HG02610 (cell line): ENCODE measurements at regions not wholly inside any gene's neighbourhood (a gene's known extent, or its start where the extent isn't known, plus 50 kb on each side); places are given as distances from the start of the nearest gene placed in this dataset.
A peak's percentile ranks its signal among the peaks of the same experiment; 100 is the strongest.
"Not testable (repeated sequence)": the region's sequence is repeated elsewhere in the genome, so short reads cannot be mapped to it uniquely, and the experiment has no call there.

Source experiments
- ATAC-seq: cut with Tn5 transposase; IDR thresholded peaks from one replicate; pipeline ENCODE4 v1.9.1; 2021; ENCODE audit warnings: mild to moderate bottlenecking, moderate library complexity; ENCODE audit not compliant: unreplicated experiment

GRCh38 chr6:16834242-16834641 lies 73.0 kb upstream of the ATXN1 start:
- no peak for ATAC-seq

GRCh38 chr6:16832721-16833120 lies 71.5 kb upstream of the ATXN1 start:
- ATAC-seq: no peak

GRCh38 chr6:16832043-16832567 lies 70.8 kb upstream of the ATXN1 start:
- ATAC-seq: no peak

GRCh38 chr6:16831136-16831535 lies 69.9 kb upstream of the ATXN1 start:
- ATAC-seq: no peak

- no peak for ATAC-seq
Observed at GRCh38 chr6:16828058-16828457, 66.8 kb upstream of the ATXN1 start.

GRCh38 chr6:16827627-16828026 lies 66.4 kb upstream of the ATXN1 start:
- no peak for ATAC-seq

- ATAC-seq: no peak
Observed at GRCh38 chr6:16825784-16826183, 64.5 kb upstream of the ATXN1 start.

- peak; percentile 56 for ATAC-seq
Observed at GRCh38 chr6:16824845-16825685, 63.8 kb upstream of the ATXN1 start.

- no peak for ATAC-seq
Observed at GRCh38 chr6:16823718-16824352, 62.6 kb upstream of the ATXN1 start.

GRCh38 chr6:16822975-16823717 lies 61.9 kb upstream of the ATXN1 start:
- ATAC-seq: no peak

- ATAC-seq: no peak
Observed at GRCh38 chr6:16822529-16822928, 61.3 kb upstream of the ATXN1 start.

GRCh38 chr6:16821834-16822264 lies 60.6 kb upstream of the ATXN1 start:
- no peak for ATAC-seq

- not testable (repeated sequence) for ATAC-seq
Observed at GRCh38 chr6:16820262-16820661, 59.0 kb upstream of the ATXN1 start.

GRCh38 chr6:16819752-16820151 lies 58.5 kb upstream of the ATXN1 start:
- no peak for ATAC-seq

GRCh38 chr6:16818992-16819626 lies 57.8 kb upstream of the ATXN1 start:
- no peak for ATAC-seq

GRCh38 chr6:16817594-16817993 lies 56.3 kb upstream of the ATXN1 start:
- ATAC-seq: no peak

GRCh38 chr6:16816891-16817290 lies 55.6 kb upstream of the ATXN1 start:
- no peak for ATAC-seq

GRCh38 chr6:16812993-16813392 lies 51.7 kb upstream of the ATXN1 start:
- ATAC-seq: no peak

GRCh38 chr6:16811277-16811979 lies 50.2 kb upstream of the ATXN1 start:
- ATAC-seq: no peak
